HCT116 (cell line): ENCODE measurements at regions not wholly inside any gene's neighbourhood (a gene's known extent, or its start where the extent isn't known, plus 50 kb on each side); places are given as distances from the start of the nearest gene placed in this dataset.

ENCODE experiments used
- CEBPB ChIP-seq: IDR thresholded peaks from 2 replicates; pipeline ENCODE4 v1.6.1; 2012; ENCODE audit warnings: low read depth
- POLR2A ChIP-seq: IDR thresholded peaks from 2 replicates; pipeline ENCODE4 v1.7.0; 2011; ENCODE audit warnings: borderline replicate concordance; ENCODE audit not compliant: insufficient read depth, insufficient read length; ENCODE audit errors: extremely low read depth
- TCF7L2 ChIP-seq: IDR thresholded peaks from 2 replicates; pipeline ENCODE4 v1.7.0; 2011; ENCODE audit warnings: borderline replicate concordance, inconsistent platforms; ENCODE audit not compliant: insufficient read depth, insufficient read length; ENCODE audit errors: extremely low read depth
- TF ChIP-seq, protein P1 (sequence below), 3 experiments: fragments of 200-600 bp in 1 of 3; sonication (generic) in 1 of 3; IDR thresholded peaks in 2 of 3; conservative IDR thresholded peaks in 1 of 3; 2 replicates each; pipeline ENCODE4 v1.5.1; 2012 to 2017; ENCODE audit warnings: low read depth in 2 of 3, low read length in 2 of 3, antibody characterized with exemption in 1 of 3, borderline replicate concordance in 1 of 3, control low read depth in 1 of 3, mild to moderate bottlenecking in 1 of 3, mixed read lengths in 1 of 3, mixed run types in 1 of 3, moderate library complexity in 1 of 3; ENCODE audit not compliant: insufficient read depth in 1 of 3
- TF ChIP-seq, protein P2 (sequence below): IDR thresholded peaks from 2 replicates; pipeline ENCODE4 v1.6.1; 2012; ENCODE audit warnings: low read depth

DNA sequence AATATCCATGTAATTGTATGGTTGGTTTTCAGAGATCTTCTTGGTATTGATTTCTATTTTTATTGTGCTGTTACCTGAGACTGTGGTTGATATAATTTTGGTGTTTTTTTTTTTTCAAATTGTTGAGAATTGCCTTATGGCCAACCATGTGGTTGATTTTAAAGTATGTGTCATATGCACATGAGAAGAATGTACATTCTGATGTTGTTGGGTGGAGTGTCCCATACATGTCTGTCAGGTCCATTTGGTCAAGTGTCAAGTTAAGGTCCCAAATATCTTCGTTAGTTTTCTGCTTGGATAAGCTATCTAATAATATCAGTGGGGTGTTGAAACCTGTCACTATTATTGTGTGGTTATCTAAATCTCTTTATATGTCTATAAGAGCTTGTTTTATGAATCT lies 160.0 kb upstream of the ITGA1 start:
- no peak for TF ChIP-seq POLR2A
- TF ChIP-seq, protein P1, sequence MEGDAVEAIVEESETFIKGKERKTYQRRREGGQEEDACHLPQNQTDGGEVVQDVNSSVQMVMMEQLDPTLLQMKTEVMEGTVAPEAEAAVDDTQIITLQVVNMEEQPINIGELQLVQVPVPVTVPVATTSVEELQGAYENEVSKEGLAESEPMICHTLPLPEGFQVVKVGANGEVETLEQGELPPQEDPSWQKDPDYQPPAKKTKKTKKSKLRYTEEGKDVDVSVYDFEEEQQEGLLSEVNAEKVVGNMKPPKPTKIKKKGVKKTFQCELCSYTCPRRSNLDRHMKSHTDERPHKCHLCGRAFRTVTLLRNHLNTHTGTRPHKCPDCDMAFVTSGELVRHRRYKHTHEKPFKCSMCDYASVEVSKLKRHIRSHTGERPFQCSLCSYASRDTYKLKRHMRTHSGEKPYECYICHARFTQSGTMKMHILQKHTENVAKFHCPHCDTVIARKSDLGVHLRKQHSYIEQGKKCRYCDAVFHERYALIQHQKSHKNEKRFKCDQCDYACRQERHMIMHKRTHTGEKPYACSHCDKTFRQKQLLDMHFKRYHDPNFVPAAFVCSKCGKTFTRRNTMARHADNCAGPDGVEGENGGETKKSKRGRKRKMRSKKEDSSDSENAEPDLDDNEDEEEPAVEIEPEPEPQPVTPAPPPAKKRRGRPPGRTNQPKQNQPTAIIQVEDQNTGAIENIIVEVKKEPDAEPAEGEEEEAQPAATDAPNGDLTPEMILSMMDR (IDR thresholded peaks at IDR 0.05 in 2 of 3, conservative IDR thresholded peaks at IDR 0.05 in 1 of 3; ENCODE audit: borderline replicate concordance in 1 of 3, insufficient read depth in 1 of 3, low read depth in 2 of 3, low read length in 2 of 3): no peak
- no peak for TF ChIP-seq CEBPB
- TF ChIP-seq, protein P2, sequence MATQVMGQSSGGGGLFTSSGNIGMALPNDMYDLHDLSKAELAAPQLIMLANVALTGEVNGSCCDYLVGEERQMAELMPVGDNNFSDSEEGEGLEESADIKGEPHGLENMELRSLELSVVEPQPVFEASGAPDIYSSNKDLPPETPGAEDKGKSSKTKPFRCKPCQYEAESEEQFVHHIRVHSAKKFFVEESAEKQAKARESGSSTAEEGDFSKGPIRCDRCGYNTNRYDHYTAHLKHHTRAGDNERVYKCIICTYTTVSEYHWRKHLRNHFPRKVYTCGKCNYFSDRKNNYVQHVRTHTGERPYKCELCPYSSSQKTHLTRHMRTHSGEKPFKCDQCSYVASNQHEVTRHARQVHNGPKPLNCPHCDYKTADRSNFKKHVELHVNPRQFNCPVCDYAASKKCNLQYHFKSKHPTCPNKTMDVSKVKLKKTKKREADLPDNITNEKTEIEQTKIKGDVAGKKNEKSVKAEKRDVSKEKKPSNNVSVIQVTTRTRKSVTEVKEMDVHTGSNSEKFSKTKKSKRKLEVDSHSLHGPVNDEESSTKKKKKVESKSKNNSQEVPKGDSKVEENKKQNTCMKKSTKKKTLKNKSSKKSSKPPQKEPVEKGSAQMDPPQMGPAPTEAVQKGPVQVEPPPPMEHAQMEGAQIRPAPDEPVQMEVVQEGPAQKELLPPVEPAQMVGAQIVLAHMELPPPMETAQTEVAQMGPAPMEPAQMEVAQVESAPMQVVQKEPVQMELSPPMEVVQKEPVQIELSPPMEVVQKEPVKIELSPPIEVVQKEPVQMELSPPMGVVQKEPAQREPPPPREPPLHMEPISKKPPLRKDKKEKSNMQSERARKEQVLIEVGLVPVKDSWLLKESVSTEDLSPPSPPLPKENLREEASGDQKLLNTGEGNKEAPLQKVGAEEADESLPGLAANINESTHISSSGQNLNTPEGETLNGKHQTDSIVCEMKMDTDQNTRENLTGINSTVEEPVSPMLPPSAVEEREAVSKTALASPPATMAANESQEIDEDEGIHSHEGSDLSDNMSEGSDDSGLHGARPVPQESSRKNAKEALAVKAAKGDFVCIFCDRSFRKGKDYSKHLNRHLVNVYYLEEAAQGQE: no peak
- no peak for TF ChIP-seq TCF7L2
